Mesendoderm (in vitro differentiated cells): ENCODE measurements at regions not wholly inside any gene's neighbourhood (a gene's known extent, or its start where the extent isn't known, plus 50 kb on each side); places are given as distances from the start of the nearest gene placed in this dataset.
"Not testable (repeated sequence)": the region's sequence is repeated elsewhere in the genome, so short reads cannot be mapped to it uniquely, and the experiment has no call there.

Source experiments
- DNase-seq: peaks from one replicate; pipeline ENCODE4 v3.0.0; 2013
- H2AK5ac ChIP-seq: 2 replicates; pipeline ENCODE4 v1.6.1; 2013; ENCODE audit warnings: low read length, inconsistent platforms
- H2BK120ac ChIP-seq: 2 replicates; pipeline ENCODE4 v1.6.1; 2013; ENCODE audit warnings: low read depth, mild to moderate bottlenecking, low read length, moderate library complexity, mixed read lengths
- H2BK15ac ChIP-seq: replicated peaks from 2 replicates; pipeline ENCODE4 v1.6.1; 2013; ENCODE audit warnings: low read depth, mild to moderate bottlenecking, moderate library complexity
- H2BK5ac ChIP-seq: 2 replicates; pipeline ENCODE4 v1.6.1; 2013; ENCODE audit warnings: low read length, inconsistent platforms
- H3K18ac ChIP-seq: 2 replicates; pipeline ENCODE4 v1.6.1; 2013; ENCODE audit warnings: mild to moderate bottlenecking, low read length, mixed read lengths
- H3K23ac ChIP-seq: one replicate; pipeline ENCODE4 v1.6.1; 2013; ENCODE audit warnings: low read length
- H3K27ac ChIP-seq: 2 replicates; pipeline ENCODE4 v1.5.1; 2013; ENCODE audit warnings: low read depth, mild to moderate bottlenecking, inconsistent platforms, low read length, moderate library complexity
- H3K27me3 ChIP-seq: 2 replicates; pipeline ENCODE4 v1.6.1; 2013; ENCODE audit warnings: low read length, control low read depth, mild to moderate bottlenecking, inconsistent platforms; ENCODE audit not compliant: insufficient read depth, poor library complexity
- H3K36me3 ChIP-seq: 2 replicates; pipeline ENCODE4 v1.6.1; 2013; ENCODE audit warnings: low read length, inconsistent platforms; ENCODE audit not compliant: control insufficient read depth, insufficient read depth
- H3K4ac ChIP-seq: one replicate; pipeline ENCODE4 v1.6.1; 2013; ENCODE audit warnings: low read depth, mild to moderate bottlenecking, low read length, moderate library complexity
- H3K4me1 ChIP-seq: 2 replicates; pipeline ENCODE4 v1.6.1; 2013; ENCODE audit warnings: low read depth, low read length, inconsistent platforms; ENCODE audit not compliant: control insufficient read depth
- H3K4me2 ChIP-seq: 2 replicates; pipeline ENCODE4 v1.6.1; 2013; ENCODE audit warnings: low read length
- H3K4me3 ChIP-seq: 2 replicates; pipeline ENCODE4 v1.5.1; 2013; ENCODE audit warnings: mild to moderate bottlenecking, low read length
- H3K56ac ChIP-seq: one replicate; pipeline ENCODE4 v1.6.1; 2013; ENCODE audit warnings: low read length
- H3K79me1 ChIP-seq: 2 replicates; pipeline ENCODE4 v1.6.1; 2013; ENCODE audit warnings: low read length, inconsistent platforms
- H3K79me2 ChIP-seq: 2 replicates; pipeline ENCODE4 v1.6.1; 2013; ENCODE audit warnings: mild to moderate bottlenecking, low read length; ENCODE audit not compliant: control insufficient read depth, insufficient read depth
- H3K9ac ChIP-seq: 2 replicates; pipeline ENCODE4 v1.6.1; 2013; ENCODE audit warnings: low read length, inconsistent platforms
- H4K5ac ChIP-seq: one replicate; pipeline ENCODE4 v1.6.1; 2013; ENCODE audit warnings: low read length
- H4K8ac ChIP-seq: one replicate; pipeline ENCODE4 v1.6.1; 2013; ENCODE audit warnings: low read depth, mild to moderate bottlenecking, control low read depth, low read length, moderate library complexity
- WGBS: extraction: QIAGEN DNeasy Blood & Tissue Kit; methylation state at CpG from one replicate; pipeline ENCODE4 v1.1.7; 2013; ENCODE audit warnings: low lambda C conversion rate, missing lambda C conversion rate; ENCODE audit not compliant: insufficient coverage; ENCODE audit errors: extremely low coverage; 5-methylcytosine and 5-hydroxymethylcytosine counted together

DNA sequence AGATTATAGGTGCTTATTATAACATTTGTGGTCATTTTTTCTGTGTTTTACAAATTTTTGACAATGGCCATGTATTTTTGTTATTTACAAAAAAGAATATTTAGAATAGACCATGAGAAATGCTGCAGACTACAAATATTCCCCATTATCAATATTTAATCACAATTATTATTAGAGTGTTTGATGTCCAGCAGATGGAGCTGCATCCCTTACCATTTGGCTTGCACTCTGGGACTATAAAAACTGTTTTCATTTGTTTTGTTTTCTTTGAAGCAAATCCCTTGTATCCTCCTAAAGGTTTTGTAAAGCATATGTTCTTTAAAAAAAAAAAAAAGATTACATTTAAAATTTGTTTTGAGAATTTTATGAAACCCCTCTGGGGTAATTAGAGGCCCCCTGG lies 85.6 kb upstream of the CXorf66 start:
- H3K56ac ChIP-seq = no peak overlapping the region
- no peak overlapping the region for H2BK15ac ChIP-seq
- H2BK5ac ChIP-seq = no peak overlapping the region
- no peak overlapping the region for H4K5ac ChIP-seq
- no peaks in the 10 kb centered on the region for H3K79me2 ChIP-seq
- no peak overlapping the region for H3K23ac ChIP-seq
- H3K4ac ChIP-seq = no peak overlapping the region
- no peak overlapping the region for H3K9ac ChIP-seq
- H3K27ac ChIP-seq = no peak overlapping the region
- no peaks in the 10 kb centered on the region for H3K79me1 ChIP-seq
- no peak overlapping the region for H2BK120ac ChIP-seq
- no peak overlapping the region for H3K18ac ChIP-seq
- H3K36me3 ChIP-seq = no peaks in the 10 kb centered on the region
- no peak overlapping the region for H4K8ac ChIP-seq
- H3K4me1 ChIP-seq = no peaks in the 10 kb centered on the region
- H2AK5ac ChIP-seq = no peak overlapping the region
- DNase-seq = peak; percentile 10
- no peak overlapping the region for H3K4me3 ChIP-seq
- H3K4me2 ChIP-seq = no peak overlapping the region
- no peaks in the 10 kb centered on the region for H3K27me3 ChIP-seq

DNA sequence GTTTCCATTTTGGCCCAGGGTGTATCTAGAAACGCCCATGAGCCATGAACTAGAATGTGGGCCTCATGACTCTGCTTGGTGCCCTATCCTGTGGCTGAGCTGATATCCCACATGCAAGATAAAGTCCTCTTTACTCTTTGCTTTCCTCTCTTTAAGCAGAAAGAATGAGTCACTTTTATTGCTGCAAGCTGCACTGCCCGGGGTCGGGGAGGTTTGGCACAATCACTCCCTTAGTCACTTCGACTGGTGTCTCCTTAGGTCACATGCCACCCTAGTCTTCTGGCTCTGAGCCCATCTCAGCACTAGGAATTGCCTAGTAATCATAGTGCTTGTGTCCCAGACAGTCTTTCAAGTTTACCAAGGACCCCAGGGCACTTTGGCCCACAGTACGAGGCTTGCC lies 75.1 kb upstream of the CXorf66 start:
- H3K27ac ChIP-seq = no peak overlapping the region
- DNase-seq = peak; percentile 3
- H2AK5ac ChIP-seq = no peak overlapping the region
- H3K4me2 ChIP-seq = no peak overlapping the region
- H3K79me2 ChIP-seq = no peaks in the 10 kb centered on the region
- H2BK5ac ChIP-seq = no peak overlapping the region
- no peak overlapping the region for H2BK120ac ChIP-seq
- no peaks in the 10 kb centered on the region for H3K36me3 ChIP-seq
- H3K4me1 ChIP-seq = no peaks in the 10 kb centered on the region
- no peak overlapping the region for H3K18ac ChIP-seq
- no peak overlapping the region for H3K9ac ChIP-seq
- H4K8ac ChIP-seq = no peak overlapping the region
- no peak overlapping the region for H3K23ac ChIP-seq
- no peak overlapping the region for H2BK15ac ChIP-seq
- no CpG with 5 or more reads among the region's 5 CpGs for WGBS
- no peak overlapping the region for H3K4ac ChIP-seq
- no peak overlapping the region for H4K5ac ChIP-seq
- H3K4me3 ChIP-seq = no peak overlapping the region
- H3K79me1 ChIP-seq = no peaks in the 10 kb centered on the region
- H3K27me3 ChIP-seq = no peaks in the 10 kb centered on the region
- H3K56ac ChIP-seq = no peak overlapping the region

DNA sequence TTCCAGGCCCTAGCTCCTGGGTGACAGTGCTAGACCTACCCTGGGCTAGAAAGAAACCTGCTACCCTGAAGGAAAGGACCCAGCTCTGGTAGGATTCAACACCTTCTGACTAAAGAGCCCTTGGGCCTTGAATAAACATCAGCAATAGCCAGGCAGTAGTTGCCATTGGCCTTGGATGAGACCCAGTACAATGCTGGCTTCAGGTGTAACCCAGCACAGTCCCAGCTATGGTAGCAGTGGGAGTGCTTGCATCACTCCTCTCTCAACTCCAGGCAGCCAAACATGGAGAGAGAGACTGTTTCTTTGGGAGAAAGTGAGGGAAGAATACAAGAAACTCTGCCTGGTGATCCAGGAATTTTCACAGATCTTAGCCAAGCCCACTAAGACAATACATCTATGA lies 73.5 kb upstream of the CXorf66 start:
- no peak overlapping the region for H2BK5ac ChIP-seq
- H4K8ac ChIP-seq = no peak overlapping the region
- no peak for DNase-seq
- H3K4ac ChIP-seq = no peak overlapping the region
- H3K4me1 ChIP-seq = no peaks in the 10 kb centered on the region
- no peaks in the 10 kb centered on the region for H3K36me3 ChIP-seq
- no peaks in the 10 kb centered on the region for H3K79me2 ChIP-seq
- H3K27me3 ChIP-seq = no peaks in the 10 kb centered on the region
- no peak overlapping the region for H3K18ac ChIP-seq
- no peak overlapping the region for H2BK15ac ChIP-seq
- no peak overlapping the region for H3K56ac ChIP-seq
- no peak overlapping the region for H3K27ac ChIP-seq
- H3K9ac ChIP-seq = no peak overlapping the region
- no peak overlapping the region for H3K4me2 ChIP-seq
- H3K79me1 ChIP-seq = no peaks in the 10 kb centered on the region
- H2BK120ac ChIP-seq = no peak overlapping the region
- H3K23ac ChIP-seq = no peak overlapping the region
- no peak overlapping the region for H2AK5ac ChIP-seq
- no peak overlapping the region for H3K4me3 ChIP-seq
- H4K5ac ChIP-seq = no peak overlapping the region

DNA sequence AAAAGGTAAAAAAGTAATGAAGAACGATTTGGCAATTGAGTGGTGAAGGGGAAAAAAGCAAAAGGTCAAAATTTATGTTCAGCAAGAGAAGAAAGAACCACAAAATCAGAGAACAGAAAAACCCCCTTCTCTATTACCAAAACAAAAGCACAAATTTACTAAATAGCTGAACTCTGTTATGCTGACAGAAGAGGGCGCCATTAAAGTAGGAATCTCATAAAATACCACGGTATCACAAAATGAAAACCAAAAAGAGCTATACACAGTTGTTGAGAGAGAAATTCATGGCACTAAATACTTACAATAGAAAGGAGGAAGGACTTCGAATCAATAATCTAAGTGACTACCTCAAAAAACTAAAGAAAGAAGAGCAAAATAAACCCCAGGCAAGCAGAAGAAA lies 69.6 kb upstream of the CXorf66 start:
- H4K8ac ChIP-seq = no peak overlapping the region
- no peak overlapping the region for H3K4ac ChIP-seq
- DNase-seq = peak; percentile 8
- H3K23ac ChIP-seq = no peak overlapping the region
- no peak overlapping the region for H3K18ac ChIP-seq
- no peak overlapping the region for H2BK120ac ChIP-seq
- H2AK5ac ChIP-seq = no peak overlapping the region
- H2BK15ac ChIP-seq = no peak overlapping the region
- no peak overlapping the region for H3K9ac ChIP-seq
- H3K4me3 ChIP-seq = no peak overlapping the region
- no peaks in the 10 kb centered on the region for H3K4me1 ChIP-seq
- no peak overlapping the region for H3K4me2 ChIP-seq
- no peak overlapping the region for H4K5ac ChIP-seq
- H3K27me3 ChIP-seq = no peaks in the 10 kb centered on the region
- no peak overlapping the region for H3K56ac ChIP-seq
- no peaks in the 10 kb centered on the region for H3K36me3 ChIP-seq
- no peaks in the 10 kb centered on the region for H3K79me1 ChIP-seq
- H3K27ac ChIP-seq = no peak overlapping the region
- H3K79me2 ChIP-seq = no peaks in the 10 kb centered on the region
- WGBS = no CpG with 5 or more reads among the region's 4 CpGs
- H2BK5ac ChIP-seq = no peak overlapping the region

DNA sequence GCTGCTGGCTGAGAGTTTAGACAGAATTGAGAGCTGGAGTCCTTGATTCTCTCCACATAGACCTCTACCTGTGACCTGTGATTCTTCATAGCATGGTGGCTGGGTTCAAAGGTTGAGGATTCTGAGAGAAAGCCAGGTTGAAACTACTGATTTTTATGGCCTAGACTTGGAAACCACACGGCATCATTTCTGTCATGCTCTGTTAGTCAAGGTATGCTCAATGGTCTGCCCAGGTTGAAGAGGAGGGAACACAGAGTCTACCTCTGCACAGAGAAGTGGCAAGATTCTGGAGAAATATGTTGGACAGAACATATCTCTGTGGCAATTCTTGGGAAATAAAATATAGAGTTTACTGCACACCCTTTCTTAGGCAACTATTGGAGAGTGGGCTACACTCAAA lies 57.2 kb upstream of the CXorf66 start:
- H3K4me1 ChIP-seq = no peaks in the 10 kb centered on the region
- no peak overlapping the region for H2BK120ac ChIP-seq
- no CpG with 5 or more reads among the region's 1 CpG for WGBS

DNA sequence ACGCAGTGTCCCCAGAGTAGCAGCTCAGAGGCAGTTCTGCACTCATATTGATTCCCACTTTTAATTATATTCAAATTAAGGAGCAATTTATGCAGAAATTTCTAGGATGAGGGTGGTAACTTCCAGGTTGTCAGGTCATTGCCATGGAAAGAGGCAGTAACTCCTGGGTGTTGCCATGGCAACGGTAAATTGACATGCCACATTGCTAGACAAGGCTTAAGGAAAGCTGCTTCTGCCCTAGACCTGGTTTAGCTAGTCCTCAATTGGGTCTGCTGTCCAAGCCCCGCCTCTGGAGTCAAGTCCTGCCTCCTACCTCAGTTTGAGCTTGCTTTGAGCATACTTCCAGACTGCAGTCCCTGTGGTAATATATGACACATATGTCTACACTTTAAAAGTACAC lies 53.8 kb upstream of the CXorf66 start:
- H2BK5ac ChIP-seq, H3K4me2 ChIP-seq, H3K18ac ChIP-seq, H3K4me1 ChIP-seq, H4K8ac ChIP-seq, H3K4me3 ChIP-seq, H3K27ac ChIP-seq, H2AK5ac ChIP-seq, H3K4ac ChIP-seq, H3K27me3 ChIP-seq, H2BK120ac ChIP-seq, H4K5ac ChIP-seq, H3K23ac ChIP-seq, DNase-seq, H3K9ac ChIP-seq, H3K79me1 ChIP-seq, H2BK15ac ChIP-seq, H3K79me2 ChIP-seq, H3K56ac ChIP-seq, H3K36me3 ChIP-seq: not testable (repeated sequence)
- WGBS = no CpG with 5 or more reads among the region's 3 CpGs

More for the DNA sequence above, 57.2 kb upstream of the CXorf66 start:
- Histone ChIP-seq H3K79me1 (no peaks in the 10 kb centered on the region), H3K56ac (no peak overlapping the region), H2BK15ac (no peak overlapping the region), H2AK5ac (no peak overlapping the region), H3K36me3 (no peaks in the 10 kb centered on the region), H3K27ac (no peak overlapping the region), H3K79me2 (no peaks in the 10 kb centered on the region), H4K8ac (no peak overlapping the region), H2BK5ac (no peak overlapping the region), H3K4ac (no peak overlapping the region), H4K5ac (no peak overlapping the region), H3K4me3 (no peak overlapping the region), H3K4me2 (no peak overlapping the region), H3K27me3 (no peaks in the 10 kb centered on the region), H3K9ac (no peak overlapping the region), H3K23ac (no peak overlapping the region), H3K18ac (no peak overlapping the region)
- DNase-seq = no peak
